HFF-Myc (cell line): ENCODE measurements at regions not wholly inside any gene's neighbourhood (a gene's known extent, or its start where the extent isn't known, plus 50 kb on each side); places are given as distances from the start of the nearest gene placed in this dataset.

Experiments used
- DNase-seq: peaks from one replicate; pipeline ENCODE4 v3.0.0-alpha.2; 2011; ENCODE audit warnings: low read depth; ENCODE audit errors: extremely low read depth
- H3K4me3 ChIP-seq: replicated peaks from 2 replicates; pipeline ENCODE4 v1.5.1; 2011; ENCODE audit warnings: low read depth, mild to moderate bottlenecking, control low read depth, low read length
- TF ChIP-seq, protein P1 (sequence below): IDR thresholded peaks from 2 replicates; pipeline ENCODE4 v1.5.1; 2012; ENCODE audit warnings: mild to moderate bottlenecking, low read depth, low read length, control low read depth; ENCODE audit errors: missing control alignments

DNA sequence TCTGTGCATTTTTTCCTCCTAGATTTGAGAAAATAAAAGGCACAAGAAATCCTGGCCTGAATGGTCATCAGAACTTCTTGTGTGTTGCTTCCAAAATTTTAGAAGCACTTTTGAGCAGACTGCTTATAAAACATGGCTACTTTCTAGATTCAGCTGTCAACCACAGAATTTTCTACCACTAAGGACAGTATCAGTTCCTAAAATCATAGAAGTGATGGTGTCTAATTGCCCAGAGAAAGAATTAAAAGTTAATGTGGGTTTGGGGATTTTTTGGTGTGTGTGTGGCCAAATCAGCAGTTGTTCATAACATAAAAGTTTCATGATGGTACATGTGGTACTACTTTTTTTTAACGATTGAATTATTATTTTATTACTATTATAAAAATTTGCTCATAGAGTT lies 171.4 kb upstream of the SNX7 start:
- no peak for DNase-seq
- no peak overlapping the region for H3K4me3 ChIP-seq
- TF ChIP-seq, protein P1, sequence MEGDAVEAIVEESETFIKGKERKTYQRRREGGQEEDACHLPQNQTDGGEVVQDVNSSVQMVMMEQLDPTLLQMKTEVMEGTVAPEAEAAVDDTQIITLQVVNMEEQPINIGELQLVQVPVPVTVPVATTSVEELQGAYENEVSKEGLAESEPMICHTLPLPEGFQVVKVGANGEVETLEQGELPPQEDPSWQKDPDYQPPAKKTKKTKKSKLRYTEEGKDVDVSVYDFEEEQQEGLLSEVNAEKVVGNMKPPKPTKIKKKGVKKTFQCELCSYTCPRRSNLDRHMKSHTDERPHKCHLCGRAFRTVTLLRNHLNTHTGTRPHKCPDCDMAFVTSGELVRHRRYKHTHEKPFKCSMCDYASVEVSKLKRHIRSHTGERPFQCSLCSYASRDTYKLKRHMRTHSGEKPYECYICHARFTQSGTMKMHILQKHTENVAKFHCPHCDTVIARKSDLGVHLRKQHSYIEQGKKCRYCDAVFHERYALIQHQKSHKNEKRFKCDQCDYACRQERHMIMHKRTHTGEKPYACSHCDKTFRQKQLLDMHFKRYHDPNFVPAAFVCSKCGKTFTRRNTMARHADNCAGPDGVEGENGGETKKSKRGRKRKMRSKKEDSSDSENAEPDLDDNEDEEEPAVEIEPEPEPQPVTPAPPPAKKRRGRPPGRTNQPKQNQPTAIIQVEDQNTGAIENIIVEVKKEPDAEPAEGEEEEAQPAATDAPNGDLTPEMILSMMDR: no peak

DNA sequence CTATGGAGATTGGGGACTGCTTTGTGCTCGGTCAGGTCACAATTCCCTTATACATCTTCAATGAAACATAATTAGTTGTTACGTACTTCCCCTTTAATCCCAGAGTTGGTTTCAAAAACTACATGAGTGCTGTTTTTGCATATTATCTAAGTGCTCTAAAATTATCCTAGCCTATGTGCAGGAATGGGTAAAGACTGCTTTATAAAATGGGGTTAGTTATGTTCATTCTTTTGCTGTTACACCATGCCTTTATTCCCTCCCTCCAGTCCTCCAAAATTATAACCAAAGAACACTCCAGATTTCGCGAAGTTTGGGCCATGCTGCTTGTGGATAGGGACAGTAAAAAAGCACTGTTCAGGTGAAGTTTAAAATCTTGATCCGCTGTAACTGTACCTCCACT lies 173.9 kb upstream of the SNX7 start:
- no peak overlapping the region for H3K4me3 ChIP-seq
- no peak for DNase-seq
- TF ChIP-seq, protein P1: no peak

DNA sequence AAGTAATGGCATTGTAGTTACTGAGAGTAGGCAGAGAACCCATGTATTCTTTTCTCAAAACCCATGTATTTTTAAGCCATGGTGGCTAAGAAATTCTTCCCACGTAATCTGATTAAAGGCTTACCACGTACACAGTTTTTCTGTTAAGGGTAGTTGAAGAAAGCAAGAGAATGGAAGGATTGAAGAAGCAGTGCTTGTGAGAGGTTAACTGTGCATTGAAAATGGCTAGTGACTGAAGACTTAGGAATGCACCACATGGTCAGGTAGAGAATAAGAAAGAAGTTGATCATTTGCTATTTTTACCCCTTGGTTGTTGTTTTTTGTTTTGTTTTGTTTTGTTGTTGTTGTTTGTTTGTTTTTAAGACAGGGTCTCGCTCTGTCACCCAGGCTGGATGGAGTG lies 178.9 kb upstream of the SNX7 start:
- DNase-seq: no peak
- TF ChIP-seq, protein P1: no peak
- H3K4me3 ChIP-seq: no peak overlapping the region

DNA sequence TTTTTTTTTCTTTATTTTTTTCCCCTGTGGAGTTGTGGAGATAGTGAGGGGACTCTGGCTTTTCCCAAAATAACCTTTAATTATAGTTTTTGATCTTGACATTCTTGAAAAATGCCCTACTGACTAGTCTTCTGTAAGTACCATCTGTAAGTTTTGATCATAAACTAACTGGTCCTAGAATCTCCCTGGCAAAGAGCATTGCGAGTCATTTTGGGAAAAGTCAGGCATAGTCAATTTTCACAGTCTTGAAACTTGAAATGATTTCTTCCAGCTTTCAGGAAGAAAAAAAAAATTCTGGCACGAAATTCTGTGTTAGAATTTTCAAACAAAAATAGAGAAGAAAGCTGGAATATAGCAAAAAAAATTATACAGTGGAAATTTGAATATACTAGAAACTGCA lies 181.2 kb upstream of the SNX7 start:
- TF ChIP-seq, protein P1: no peak
- DNase-seq: no peak
- H3K4me3 ChIP-seq: no peak overlapping the region

DNA sequence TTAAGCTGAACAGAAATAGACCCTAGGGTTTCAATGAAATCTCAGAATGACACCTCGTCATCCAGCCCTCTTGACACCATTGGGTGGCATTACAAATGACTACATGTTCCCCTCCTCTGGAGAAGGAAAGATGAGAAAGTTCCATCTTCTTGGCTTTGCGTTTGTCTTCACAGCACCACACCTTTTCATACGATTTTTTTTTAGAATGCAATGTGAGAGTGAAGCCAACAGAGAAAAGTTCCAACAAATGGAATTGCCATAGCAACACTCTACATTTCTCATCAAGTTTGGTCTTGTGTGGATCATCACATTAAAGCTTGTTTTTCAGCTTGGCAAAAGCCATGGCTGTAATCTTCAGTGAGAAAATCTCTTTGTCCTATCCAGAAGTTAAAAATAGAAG lies 183.4 kb upstream of the SNX7 start:
- TF ChIP-seq, protein P1: no peak
- no peak for DNase-seq
- no peak overlapping the region for H3K4me3 ChIP-seq

DNA sequence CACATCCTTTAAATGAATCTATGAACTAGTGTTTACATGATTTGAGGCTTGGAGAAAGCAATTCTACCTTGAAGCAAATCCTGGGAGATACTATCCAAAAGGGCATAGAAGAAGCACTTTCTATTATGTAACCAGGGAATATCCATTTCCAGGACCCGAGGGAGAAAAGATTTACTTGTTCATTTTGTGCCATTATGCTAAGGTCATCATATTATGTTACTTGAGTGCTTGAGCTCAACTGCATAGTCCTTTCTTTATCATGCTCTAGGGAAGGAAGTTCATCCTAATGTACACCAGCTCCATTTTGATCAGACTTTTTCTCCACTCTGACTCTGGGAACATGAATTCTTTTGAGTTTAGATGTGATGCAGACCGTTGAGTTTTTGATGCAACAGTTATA lies 188.6 kb upstream of the SNX7 start:
- H3K4me3 ChIP-seq: no peak overlapping the region
- TF ChIP-seq, protein P1: no peak
- no peak for DNase-seq

DNA sequence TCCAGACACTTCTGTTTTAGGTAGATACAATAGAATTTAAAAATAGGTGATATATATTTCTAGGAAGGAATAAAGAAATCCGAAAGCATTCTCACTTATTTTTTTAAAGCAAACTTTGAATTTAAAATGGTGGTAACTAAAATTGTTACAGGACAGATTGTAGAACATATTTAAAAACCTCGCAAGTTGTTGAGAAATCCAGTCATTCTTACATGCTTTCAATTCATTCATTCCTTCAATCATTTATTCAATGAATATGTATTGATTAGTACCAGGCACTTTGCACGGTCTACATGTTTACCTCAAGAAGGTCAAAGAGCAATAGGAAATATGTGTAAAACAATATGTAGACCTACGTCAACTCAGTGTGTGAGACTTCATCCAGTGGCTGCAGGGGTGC lies 189.9 kb upstream of the SNX7 start:
- TF ChIP-seq, protein P1: no peak
- H3K4me3 ChIP-seq: no peak overlapping the region
- no peak for DNase-seq
